SK-N-SH (cell line): ENCODE measurements at regions not wholly inside any gene's neighbourhood (a gene's known extent, or its start where the extent isn't known, plus 50 kb on each side); places are given as distances from the start of the nearest gene placed in this dataset.

Experiments used
- CTCF ChIA-PET: fragments of 300-600, 350-600 bp; formaldehyde crosslinking; extraction: SDS; loops from one replicate; lab custom pipeline; 2021; lab: Yijun Ruan, JAX
- POLR2A ChIA-PET: fragments of 350-600 bp; sonication (Branson Sonifier 250); formaldehyde crosslinking; extraction: SDS; loops from one replicate; lab custom pipeline; 2020; ENCODE audit warnings: antibody characterized with exemption, inconsistent platforms; lab: Yijun Ruan, JAX
- DNase-seq: peaks from one replicate; pipeline ENCODE4 v3.0.0; 2012
- H2AFZ ChIP-seq: fragments of 200-600 bp; sonication (generic); 2 replicates; pipeline ENCODE4 v1.8.1; 2016; ENCODE audit warnings: antibody characterized with exemption, mild to moderate bottlenecking, low read depth
- H3F3A ChIP-seq: fragments of 200-600 bp; sonication (generic); replicated peaks from 2 replicates; pipeline ENCODE3; 2016; ENCODE audit warnings: antibody characterized with exemption, mild to moderate bottlenecking; ENCODE audit not compliant: insufficient read depth
- H3K27ac ChIP-seq, 2 experiments: fragments of 200-500 bp in 1 of 2; fragments of 200-600 bp in 1 of 2; sonication (Bioruptor generic) in 1 of 2; sonication (generic), shearing (Covaris generic) in 1 of 2; 2 replicates each; pipeline versions ENCODE4 v1.5.1 to v1.6.1; 2014 to 2016; ENCODE audit warnings: low read depth in 2 of 2, inconsistent platforms in 1 of 2, low read length in 1 of 2, mild to moderate bottlenecking in 1 of 2, mixed read lengths in 1 of 2
- H3K27me3 ChIP-seq: fragments of 200-600 bp; sonication (generic), shearing (Covaris generic); 2 replicates; pipeline ENCODE4 v1.6.1; 2016; ENCODE audit warnings: mixed run types; ENCODE audit not compliant: insufficient read depth
- H3K36me3 ChIP-seq, 2 experiments: fragments of 200-500 bp in 1 of 2; fragments of 200-600 bp in 1 of 2; sonication (Bioruptor generic) in 1 of 2; sonication (generic) in 1 of 2; replicated peaks in 1 of 2; 2 replicates each; pipeline versions ENCODE3 to v1.5.1; 2014 to 2016; ENCODE audit warnings: low read length in 1 of 2, mild to moderate bottlenecking in 1 of 2; ENCODE audit not compliant: insufficient read depth in 2 of 2, control insufficient read depth in 1 of 2
- H3K4me1 ChIP-seq, 2 experiments: fragments of 200-500 bp in 1 of 2; fragments of 200-600 bp in 1 of 2; sonication (Bioruptor generic) in 1 of 2; sonication (generic), shearing (Covaris generic) in 1 of 2; 2 replicates each; pipeline versions ENCODE4 v1.5.1 to v1.6.1; 2014 to 2016; ENCODE audit warnings: low read depth in 1 of 2, low read length in 1 of 2, mixed run types in 1 of 2; ENCODE audit not compliant: insufficient read depth in 2 of 2, control insufficient read depth in 1 of 2
- H3K4me2 ChIP-seq: fragments of 200-600 bp; sonication (generic), shearing (Covaris generic); 2 replicates; pipeline ENCODE4 v1.6.1; 2017; ENCODE audit warnings: mixed run types
- H3K4me3 ChIP-seq, 2 experiments: fragments of 200-500 bp in 1 of 2; fragments of 200-600 bp in 1 of 2; sonication (Bioruptor generic) in 1 of 2; sonication (generic), shearing (Covaris generic) in 1 of 2; 2 replicates each; pipeline versions ENCODE4 v1.5.1 to v1.8.1; 2014 to 2016; ENCODE audit warnings: low read depth in 2 of 2, inconsistent platforms in 1 of 2, low read length in 1 of 2, mild to moderate bottlenecking in 1 of 2, mixed read lengths in 1 of 2, moderate library complexity in 1 of 2
- H3K79me2 ChIP-seq: fragments of 200-600 bp; sonication (generic); 2 replicates; pipeline ENCODE4 v1.8.1; 2017; ENCODE audit warnings: mild to moderate bottlenecking; ENCODE audit not compliant: insufficient read depth
- H3K9ac ChIP-seq: fragments of 200-600 bp; sonication (generic); 2 replicates; pipeline ENCODE4 v1.6.1; 2017; ENCODE audit warnings: mixed run types
- H3K9me2 ChIP-seq: fragments of 200-600 bp; sonication (generic); 2 replicates; pipeline ENCODE4 v1.6.1; 2017; ENCODE audit warnings: mixed run types
- H3K9me3 ChIP-seq: fragments of 200-600 bp; sonication (generic); 2 replicates; pipeline ENCODE4 v1.6.1; 2017; ENCODE audit warnings: mixed run types, mild to moderate bottlenecking, moderate library complexity
- H4K20me1 ChIP-seq: fragments of 200-600 bp; sonication (generic); 2 replicates; pipeline ENCODE4 v1.6.1; 2017; ENCODE audit warnings: mild to moderate bottlenecking, mixed run types; ENCODE audit not compliant: insufficient read depth
- CHD2 ChIP-seq: fragments of 150-350 bp; IDR thresholded peaks from 2 replicates; pipeline ENCODE4 v1.6.1; 2018; ENCODE audit warnings: low read length; ENCODE audit not compliant: partially characterized antibody
- CTCF ChIP-seq: fragments of 200-600 bp; sonication (generic); IDR thresholded peaks from 2 replicates; pipeline ENCODE4 v1.6.1; 2017; ENCODE audit warnings: antibody characterized with exemption, mild to moderate bottlenecking, moderate library complexity
- ELF1 ChIP-seq: IDR thresholded peaks from 2 replicates; pipeline ENCODE4 v1.4.0; 2012
- EP300 ChIP-seq, 2 experiments: IDR thresholded peaks; 2 replicates each; pipeline versions ENCODE4 v1.4.0 to v1.6.1; 2012; ENCODE audit warnings: borderline replicate concordance in 1 of 2, low read depth in 1 of 2, low read length in 1 of 2
- EZH2phosphoT487 ChIP-seq: fragments of 200-600 bp; sonication (generic); IDR thresholded peaks from 2 replicates; pipeline ENCODE4 v1.6.1; 2017; ENCODE audit warnings: low read depth, mixed run types, mild to moderate bottlenecking, antibody characterized with exemption, moderate library complexity, borderline replicate concordance
- FOSL2 ChIP-seq: IDR thresholded peaks from 2 replicates; pipeline ENCODE4 v1.4.0; 2012; ENCODE audit warnings: low read depth, mild to moderate bottlenecking, moderate library complexity, borderline replicate concordance
- FOXJ3 ChIP-seq: sonication (generic); formaldehyde crosslinking; IDR thresholded peaks from 2 replicates; pipeline ENCODE4 v1.5.1; 2020; ENCODE audit warnings: mild to moderate bottlenecking, missing genetic modification reagents
- GABPA ChIP-seq: IDR thresholded peaks from 2 replicates; pipeline ENCODE4 v1.4.0; 2012; ENCODE audit warnings: low read depth, mild to moderate bottlenecking
- GATA2 ChIP-seq: sonication (generic); formaldehyde crosslinking; IDR thresholded peaks from 2 replicates; pipeline ENCODE4 v1.5.0; 2020; ENCODE audit warnings: mild to moderate bottlenecking, missing genetic modification reagents
- MAX ChIP-seq: IDR thresholded peaks from 2 replicates; pipeline ENCODE4 v1.4.0; 2012; ENCODE audit warnings: low read depth
- MEF2A ChIP-seq: IDR thresholded peaks from 2 replicates; pipeline ENCODE4 v1.4.0; 2012; ENCODE audit warnings: low read depth, borderline replicate concordance
- MXI1 ChIP-seq: IDR thresholded peaks from 2 replicates; pipeline ENCODE4 v1.6.1; 2012; ENCODE audit warnings: mild to moderate bottlenecking, low read depth, low read length, improper control_type of control experiment
- PBX3 ChIP-seq: IDR thresholded peaks from 2 replicates; pipeline ENCODE4; 2012
- POLR2AphosphoS5 ChIP-seq: IDR thresholded peaks from 2 replicates; pipeline ENCODE4 v1.6.1; 2012; ENCODE audit warnings: low read depth, low read length
- RAD21 ChIP-seq: IDR thresholded peaks from 2 replicates; pipeline ENCODE4 v1.6.1; 2012; ENCODE audit warnings: mild to moderate bottlenecking, low read length
- RCOR1 ChIP-seq: fragments of 150-350 bp; IDR thresholded peaks from 2 replicates; pipeline ENCODE4 v1.6.1; 2017; ENCODE audit warnings: antibody characterized with exemption, low read length
- RXRA ChIP-seq: IDR thresholded peaks from 2 replicates; pipeline ENCODE4 v1.4.0; 2012; ENCODE audit warnings: low read depth, mild to moderate bottlenecking, borderline replicate concordance
- SIN3A ChIP-seq: IDR thresholded peaks from 2 replicates; pipeline ENCODE4 v1.6.1; 2012; ENCODE audit warnings: low read depth, mild to moderate bottlenecking, low read length, moderate library complexity, borderline replicate concordance
- TAF1 ChIP-seq: IDR thresholded peaks from 2 replicates; pipeline ENCODE4 v1.6.1; 2012; ENCODE audit warnings: low read depth, mild to moderate bottlenecking, low read length, moderate library complexity, borderline replicate concordance
- TCF12 ChIP-seq: IDR thresholded peaks from 2 replicates; pipeline ENCODE4 v1.4.0; 2012
- USF2 ChIP-seq: fragments of 150-350 bp; IDR thresholded peaks from 2 replicates; pipeline ENCODE4 v1.6.1; 2017; ENCODE audit warnings: antibody characterized with exemption, low read length, low read depth, borderline replicate concordance
- WGBS: methylation state at CpG from one replicate; pipeline ENCODE4 v1.1.6; 2017; ENCODE audit warnings: low lambda C conversion rate; 5-methylcytosine and 5-hydroxymethylcytosine counted together

- Histone ChIP-seq H2AFZ (no peak overlapping the region), H3K27me3 (no peaks in the 10 kb centered on the region), H3K4me3 (no peak overlapping the region), H3K9ac (no peak overlapping the region), H3K4me1 (peaks cover 0 to 35% of the 10 kb centered on the region in 2 experiments; a peak in 2 of 4 replicates), H4K20me1 (no peaks in the 10 kb centered on the region), H3K36me3 (no peaks in the 10 kb centered on the region), H3F3A (no peaks in the 10 kb centered on the region), H3K27ac (peak overlapping the region in 1 of 2 experiments; percentile 99; a peak in 1 of 4 replicates), H3K79me2 (no peaks in the 10 kb centered on the region), H3K9me3 (peaks cover 6% of the 10 kb centered on the region; the same call in 1 of the 2 replicates), H3K9me2 (no peaks in the 10 kb centered on the region; the same call in 1 of the 2 replicates)
- DNase-seq, result no peak
- ChIA-PET CTCF (interaction anchor here (0.6 to 1.9 kb wide), 4 partner anchors 14 to 129 kb away, joined by 3 to 4 read pairs (median 4); no protein-coding TSS in a partner anchor), POLR2A (no interaction called here)
- TF ChIP-seq CTCF (no peak), EZH2phosphoT487 (no peak), GABPA (no peak)
- TF ChIP-seq, all 33 proteins: peak for 0
- 48% methylated on average over 3 of the region's 3 CpGs for WGBS
- H3K4me2 ChIP-seq, result no peak overlapping the region
Observed at GRCh38 chr7:35467456-35467978, 213.6 kb upstream of the TBX20 start.

- peak overlapping the region in 1 of 2 experiments; percentile 14; a peak in 1 of 4 replicates for H3K4me3 ChIP-seq
- DNase-seq, result peak; percentile 86
- H3K9me3 ChIP-seq, result peaks cover 6% of the 10 kb centered on the region; the same call in 1 of the 2 replicates
- no peak overlapping the region for H3K9ac ChIP-seq
- TF ChIP-seq POLR2AphosphoS5 (no peak), USF2 (no peak), GABPA (no peak), MXI1 (peak; percentile 66; the same call in 1 of the 2 replicates), MAX (no peak), TCF12 (no peak), EP300 (IDR thresholded peaks at IDR 0.05; ENCODE audit: borderline replicate concordance in 1 of 2, low read depth in 1 of 2, low read length in 1 of 2) (peak in 1 of 2 experiments; percentile 86; a peak in 2 of 4 replicates), GATA2 (CRISPR knock-in tag) (peak; percentile 89), RCOR1 (peak; percentile 92), CHD2 (peak; percentile 54), RAD21 (0 out of 2 replicates have a peak, but pooled peaks have one; percentile 4), PBX3 (no peak), MEF2A (no peak), TAF1 (no peak), FOSL2 (no peak), ELF1 (no peak), FOXJ3 (CRISPR knock-in tag) (peak; percentile 90), SIN3A (no peak), RXRA (no peak)
- H2AFZ ChIP-seq, result no peak overlapping the region
- peaks cover 0 to 35% of the 10 kb centered on the region in 2 experiments; a peak in 2 of 4 replicates for H3K4me1 ChIP-seq
- H3K9me2 ChIP-seq, result no peaks in the 10 kb centered on the region
- CTCF ChIA-PET, result interaction anchor here (0.5 to 2.1 kb wide), 8 partner anchors 41 to 1580 kb away, joined by 3 to 13 read pairs (median 4); no protein-coding TSS in a partner anchor
- H3K4me2 ChIP-seq, result no peak overlapping the region
- no peaks in the 10 kb centered on the region for H3K27me3 ChIP-seq
- H3K27ac ChIP-seq, result peak overlapping the region in 1 of 2 experiments; percentile 99; a peak in 2 of 4 replicates
- H3K79me2 ChIP-seq, result no peaks in the 10 kb centered on the region
- H3K36me3 ChIP-seq, result no peaks in the 10 kb centered on the region
- H3F3A ChIP-seq, result no peaks in the 10 kb centered on the region
- 28% methylated on average over 18 of the region's 18 CpGs for whole genome bisulfite sequencing
- no peaks in the 10 kb centered on the region for H4K20me1 ChIP-seq
- POLR2A ChIA-PET, result interaction anchor here (1.3 kb wide), 2 partner anchors 54 to 335 kb away, joined by 3 to 5 read pairs; partner anchors contain the start of gene SEPTIN7
Observed at GRCh38 chr7:35465791-35466336, 212.0 kb upstream of the TBX20 start.
